ENCODE measurements at regions not wholly inside any gene's neighbourhood (a gene's known extent, or its start where the extent isn't known, plus 50 kb on each side); places are given as distances from the start of the nearest gene placed in this dataset.

DNA sequence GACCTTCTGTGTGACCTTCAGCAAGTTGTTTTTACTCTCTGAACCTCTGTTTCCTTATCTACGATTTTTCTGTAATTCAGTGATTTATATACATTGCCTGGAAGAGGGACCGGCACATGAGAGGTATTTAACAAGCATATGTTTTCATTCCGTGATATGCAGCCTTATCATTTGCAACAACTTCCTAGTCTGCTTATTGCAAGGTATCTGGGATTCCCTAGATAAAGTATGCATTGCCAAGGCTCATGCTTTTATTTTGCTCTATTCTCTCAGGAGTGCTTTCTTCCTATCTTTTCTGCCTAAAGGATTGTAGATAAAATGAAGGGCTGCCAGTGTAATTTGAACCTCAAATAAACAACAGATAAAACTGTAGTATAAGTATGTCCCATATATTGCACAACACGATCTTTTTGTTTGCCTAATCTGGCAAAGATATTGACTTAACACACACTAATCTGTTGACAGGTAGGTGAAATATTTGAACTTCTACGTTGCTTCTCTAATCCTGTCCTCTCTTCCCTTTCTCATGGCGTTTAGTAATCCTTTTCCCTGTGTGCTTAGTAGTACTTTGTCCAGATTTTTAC lies 377.2 kb upstream of the TNC start:
- TF ChIP-seq GATA2 (IDR thresholded peaks at IDR 0.05; ENCODE audit: low read depth, low read length) (peak; percentile 88), GATA3 (IDR thresholded peaks at IDR 0.05; ENCODE audit: low read depth, low read length) (peak; percentile 30; the same call in 1 of the 2 replicates)

All from SH-SY5Y (cell line).